Right atrium auricular region (tissue), 2 donors: ENCODE measurements at regions not wholly inside any gene's neighbourhood (a gene's known extent, or its start where the extent isn't known, plus 50 kb on each side); places are given as distances from the start of the nearest gene placed in this dataset.

Source experiments
- DNase-seq: peaks from one replicate; pipeline ENCODE4 v3.0.0-alpha.2; 2019; ENCODE audit warnings: low spot score
- H3K27ac ChIP-seq, 2 donors: fragments of 200-600 bp; sonication (generic); 1 replicate in 1 of 2; 2 replicates in 1 of 2; pipeline ENCODE4 v1.5.1; 2016 to 2019
- H3K27me3 ChIP-seq, 2 donors: fragments of 200-600 bp; sonication (generic); one replicate each; pipeline versions ENCODE4 v1.5.1 to v1.6.0; 2017 to 2019
- H3K36me3 ChIP-seq: fragments of 200-600 bp; sonication (generic); one replicate; pipeline ENCODE4 v1.5.1; 2016
- H3K4me1 ChIP-seq, 2 donors: fragments of 200-600 bp; sonication (generic); one replicate each; pipeline versions ENCODE4 v1.5.1 to v1.6.0; 2017 to 2019
- H3K4me3 ChIP-seq, 2 donors: fragments of 200-600 bp; sonication (generic); 1 replicate in 1 of 2; 2 replicates in 1 of 2; pipeline ENCODE4 v1.5.1; 2017 to 2019; ENCODE audit warnings: mild to moderate bottlenecking in 1 of 2, moderate library complexity in 1 of 2
- H3K9me3 ChIP-seq, 2 donors: fragments of 200-600 bp; sonication (generic); one replicate each; pipeline ENCODE4 v1.5.1; 2019
- TF ChIP-seq, protein P1 (sequence below), 2 donors: fragments of 200-600 bp; sonication (generic); IDR thresholded peaks; one replicate each; pipeline ENCODE4 v1.5.1; 2019; ENCODE audit warnings: antibody characterized with exemption in 2 of 2

DNA sequence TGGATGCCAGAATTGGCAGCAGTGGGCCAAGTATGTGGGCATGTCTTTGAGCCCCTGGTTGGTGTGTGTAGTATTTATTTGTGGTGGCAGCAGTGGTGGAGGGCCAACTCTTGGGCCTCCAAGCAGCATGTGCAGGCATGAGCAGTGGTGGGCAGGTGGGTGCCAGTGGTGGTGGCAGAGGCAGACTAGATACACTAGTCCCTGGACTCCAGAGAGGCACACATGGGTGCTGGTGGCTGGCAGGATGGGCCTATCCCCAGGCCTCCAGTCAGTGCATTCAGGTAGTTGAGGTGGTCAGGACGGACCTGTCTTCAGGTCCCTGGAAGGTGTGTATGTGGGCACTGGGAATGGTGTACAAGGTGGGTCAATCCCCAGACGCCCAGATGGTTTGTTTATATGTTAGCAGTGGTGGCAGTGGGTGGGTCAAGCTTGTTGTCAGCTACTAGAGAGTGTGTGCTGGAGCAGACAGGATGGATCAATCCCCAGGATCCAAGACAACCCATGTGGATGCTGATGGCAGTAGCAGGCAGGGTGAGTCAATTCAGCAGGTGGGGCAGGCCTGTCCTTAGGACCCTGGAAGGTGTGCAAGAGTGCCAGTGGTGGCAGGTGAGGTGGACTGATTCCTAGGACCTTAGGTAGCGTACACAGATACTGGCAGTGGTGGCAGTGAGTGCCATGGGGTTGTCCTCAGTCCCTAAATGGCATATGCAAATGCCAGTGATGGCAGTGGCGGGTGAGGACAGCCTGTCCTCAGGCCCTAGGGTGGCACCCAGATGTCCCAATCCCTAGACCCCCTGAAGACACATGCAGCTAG, 294.3 kb downstream of the RPS24 start:
- Histone ChIP-seq H3K27me3 (no peaks in the 10 kb centered on the region), H3K27ac (no peak overlapping the region), H3K36me3 (no peaks in the 10 kb centered on the region), H3K4me1 (peaks cover 0 to 8% of the 10 kb centered on the region in 2 donors), H3K9me3 (peaks cover 0 to 15% of the 10 kb centered on the region in 2 donors), H3K4me3 (no peak overlapping the region)
- DNase-seq = no peak
- TF ChIP-seq, protein P1, sequence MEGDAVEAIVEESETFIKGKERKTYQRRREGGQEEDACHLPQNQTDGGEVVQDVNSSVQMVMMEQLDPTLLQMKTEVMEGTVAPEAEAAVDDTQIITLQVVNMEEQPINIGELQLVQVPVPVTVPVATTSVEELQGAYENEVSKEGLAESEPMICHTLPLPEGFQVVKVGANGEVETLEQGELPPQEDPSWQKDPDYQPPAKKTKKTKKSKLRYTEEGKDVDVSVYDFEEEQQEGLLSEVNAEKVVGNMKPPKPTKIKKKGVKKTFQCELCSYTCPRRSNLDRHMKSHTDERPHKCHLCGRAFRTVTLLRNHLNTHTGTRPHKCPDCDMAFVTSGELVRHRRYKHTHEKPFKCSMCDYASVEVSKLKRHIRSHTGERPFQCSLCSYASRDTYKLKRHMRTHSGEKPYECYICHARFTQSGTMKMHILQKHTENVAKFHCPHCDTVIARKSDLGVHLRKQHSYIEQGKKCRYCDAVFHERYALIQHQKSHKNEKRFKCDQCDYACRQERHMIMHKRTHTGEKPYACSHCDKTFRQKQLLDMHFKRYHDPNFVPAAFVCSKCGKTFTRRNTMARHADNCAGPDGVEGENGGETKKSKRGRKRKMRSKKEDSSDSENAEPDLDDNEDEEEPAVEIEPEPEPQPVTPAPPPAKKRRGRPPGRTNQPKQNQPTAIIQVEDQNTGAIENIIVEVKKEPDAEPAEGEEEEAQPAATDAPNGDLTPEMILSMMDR (IDR thresholded peaks at IDR 0.05) = no peak

- Histone ChIP-seq H3K4me1 (peaks cover 0 to 8% of the 10 kb centered on the region in 2 donors), H3K27me3 (no peaks in the 10 kb centered on the region), H3K4me3 (no peak overlapping the region), H3K9me3 (peaks cover 0 to 15% of the 10 kb centered on the region in 2 donors), H3K27ac (no peak overlapping the region), H3K36me3 (no peaks in the 10 kb centered on the region)
- DNase-seq = peak; percentile 51
- TF ChIP-seq, protein P1 (IDR thresholded peaks at IDR 0.05) = no peak
Measured at GRCh38 chr10:78328592-78329404, 295.1 kb downstream of the RPS24 start.

DNA sequence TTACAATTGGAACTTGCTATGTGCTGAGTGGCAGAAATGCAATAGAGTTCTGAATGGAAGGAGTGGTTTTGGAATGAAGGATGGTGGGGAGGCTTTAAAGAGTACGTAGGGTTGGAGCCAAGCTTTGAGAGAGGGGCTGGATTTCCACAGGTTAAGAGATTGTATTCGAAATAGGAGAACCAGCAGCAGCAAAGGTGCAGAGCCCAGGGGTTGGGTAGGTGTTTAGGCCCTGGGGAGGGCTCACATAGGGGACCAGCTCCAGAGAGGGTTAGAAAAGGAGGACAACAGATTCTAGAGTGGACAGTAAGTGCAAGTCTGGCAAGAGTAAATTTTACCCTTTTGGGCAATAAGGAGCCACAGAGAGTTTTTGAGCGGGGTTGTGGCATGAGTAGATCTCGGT, 297.2 kb downstream of the RPS24 start:
- Histone ChIP-seq H3K9me3 (peaks cover 0 to 12% of the 10 kb centered on the region in 2 donors), H3K27me3 (no peaks in the 10 kb centered on the region), H3K27ac (peak overlapping the region in 1 of 2 donors; percentile 33), H3K36me3 (no peaks in the 10 kb centered on the region), H3K4me3 (no peak overlapping the region), H3K4me1 (peaks cover 0 to 15% of the 10 kb centered on the region in 2 donors)
- peak; percentile 42 for DNase-seq
- TF ChIP-seq, protein P1 (IDR thresholded peaks at IDR 0.05) = no peak

- DNase-seq = peak; percentile 61
- Histone ChIP-seq H3K27ac (peak overlapping the region in 1 of 2 donors; percentile 51), H3K36me3 (no peaks in the 10 kb centered on the region), H3K4me3 (no peak overlapping the region), H3K27me3 (no peaks in the 10 kb centered on the region), H3K9me3 (peaks cover 0 to 6% of the 10 kb centered on the region in 2 donors), H3K4me1 (peaks cover 0 to 20% of the 10 kb centered on the region in 2 donors)
- TF ChIP-seq, protein P1 (IDR thresholded peaks at IDR 0.05) = no peak
Measured at GRCh38 chr10:78331391-78331922, 297.8 kb downstream of the RPS24 start.

DNA sequence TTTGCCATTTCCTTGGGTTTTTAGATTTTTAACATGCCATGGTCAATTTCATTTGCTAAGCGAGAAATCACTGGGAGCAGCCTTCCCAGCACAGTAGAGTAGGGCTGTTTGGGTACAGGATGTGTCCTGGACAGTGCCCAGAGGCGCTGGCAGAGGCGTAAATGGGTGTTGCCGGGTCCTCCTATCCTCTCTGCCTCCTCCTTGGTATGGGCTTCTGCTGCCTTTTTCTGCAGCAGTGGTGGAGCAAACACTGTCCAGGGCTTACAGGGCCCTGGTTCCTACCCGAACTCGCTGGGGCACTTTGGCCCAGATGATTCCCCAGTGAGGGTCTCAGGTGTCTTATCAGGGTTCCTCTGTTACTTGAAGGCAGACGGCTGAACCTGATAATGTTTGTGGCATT, 298.3 kb downstream of the RPS24 start:
- Histone ChIP-seq H3K27me3 (no peaks in the 10 kb centered on the region), H3K4me1 (peaks cover 0 to 20% of the 10 kb centered on the region in 2 donors), H3K9me3 (peaks cover 0 to under 1% of the 10 kb centered on the region in 2 donors), H3K27ac (peak overlapping the region in 1 of 2 donors; percentile 51), H3K36me3 (no peaks in the 10 kb centered on the region), H3K4me3 (no peak overlapping the region)
- DNase-seq = peak; percentile 57
- TF ChIP-seq, protein P1 (IDR thresholded peaks at IDR 0.05) = no peak
